ENCODE measurements at regions not wholly inside any gene's neighbourhood (a gene's known extent, or its start where the extent isn't known, plus 50 kb on each side); places are given as distances from the start of the nearest gene placed in this dataset.
"Not testable (repeated sequence)": the region's sequence is repeated elsewhere in the genome, so short reads cannot be mapped to it uniquely, and the experiment has no call there.

DNA sequence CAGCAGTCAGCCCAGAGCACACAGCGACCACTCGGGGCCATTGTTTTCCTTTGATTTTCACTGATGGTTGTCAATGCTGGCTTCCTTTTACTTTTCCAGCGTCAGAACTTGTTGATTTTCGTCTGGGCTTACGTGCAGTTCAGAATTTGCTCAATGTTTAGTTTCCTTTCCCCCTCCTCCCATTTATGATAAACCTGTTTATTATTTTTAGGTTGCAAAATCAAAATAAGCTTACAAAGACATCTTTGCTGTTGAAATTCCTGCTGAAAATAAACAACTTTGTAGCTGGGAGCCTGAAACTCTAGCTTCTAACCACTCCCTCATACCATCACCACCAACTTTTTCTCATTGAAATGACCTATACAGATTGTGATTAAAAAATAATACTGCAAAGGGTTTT is 83.1 kb upstream of the LYZL1 start:
- Mint-ChIP-seq H3K4me1 (no peaks in the 10 kb centered on the region), H3K36me3 (no peaks in the 10 kb centered on the region), H3K27me3 (peaks cover 5 to 23% of the 10 kb centered on the region in 2 donors), H3K27ac (no peak overlapping the region), H3K4me3 (no peak overlapping the region), H3K9me3 (peaks cover 4 to 7% of the 10 kb centered on the region in 2 donors)
- DNase-seq (no peak), ATAC-seq (replicated peaks) (no peak)

DNA sequence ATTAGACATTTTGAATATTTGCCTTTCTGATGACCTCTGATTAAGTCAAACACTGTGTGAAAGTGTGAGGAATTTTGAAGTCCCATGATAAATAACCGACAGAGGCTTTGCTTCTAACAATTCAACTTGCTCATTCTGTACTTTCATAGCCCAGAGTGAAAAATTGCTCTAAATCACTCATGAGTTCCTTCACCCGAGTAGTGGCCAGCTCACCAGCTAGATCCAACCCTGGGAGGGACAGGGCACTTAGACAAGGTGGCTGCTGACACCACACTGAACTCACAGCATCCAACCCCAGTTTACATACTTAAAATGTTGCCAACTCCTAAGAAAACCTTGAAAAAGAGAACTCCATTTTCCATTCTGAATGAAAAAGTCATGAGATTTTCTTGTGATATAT is 80.0 kb upstream of the LYZL1 start:
- H3K27ac Mint-ChIP-seq = no peak overlapping the region
- no peaks in the 10 kb centered on the region for H3K27me3 Mint-ChIP-seq
- H3K4me3 Mint-ChIP-seq = no peak overlapping the region
- ATAC-seq (replicated peaks) = no peak
- H3K36me3 Mint-ChIP-seq = no peaks in the 10 kb centered on the region
- peaks cover 7% of the 10 kb centered on the region in 2 donors for H3K9me3 Mint-ChIP-seq
- DNase-seq = no peak
- H3K4me1 Mint-ChIP-seq = no peaks in the 10 kb centered on the region

DNA sequence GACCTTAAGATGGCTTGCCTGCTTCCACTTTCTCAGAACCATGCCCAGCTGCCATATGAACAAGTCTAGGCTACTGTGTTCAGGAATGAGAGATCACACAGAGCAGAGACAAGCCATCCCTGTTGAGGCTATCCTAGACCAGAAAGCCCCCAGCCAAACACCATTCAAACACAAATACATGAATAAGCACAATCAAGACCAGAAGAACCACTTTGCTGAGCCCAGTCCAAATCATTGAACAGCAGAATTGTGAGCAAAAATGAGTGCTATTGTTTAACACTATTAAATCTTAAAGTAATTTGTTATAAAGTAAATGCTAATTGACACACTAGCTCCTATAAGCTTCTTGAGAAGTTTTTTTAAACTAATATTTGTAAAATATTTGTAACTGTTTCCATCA is 79.0 kb upstream of the LYZL1 start:
- no peak overlapping the region for H3K4me3 Mint-ChIP-seq
- H3K27me3 Mint-ChIP-seq = no peaks in the 10 kb centered on the region
- no peak overlapping the region for H3K27ac Mint-ChIP-seq
- peaks cover 7% of the 10 kb centered on the region in 2 donors for H3K9me3 Mint-ChIP-seq
- H3K36me3 Mint-ChIP-seq = no peaks in the 10 kb centered on the region
- DNase-seq (no peak), ATAC-seq (replicated peaks) (no peak)
- no peaks in the 10 kb centered on the region for H3K4me1 Mint-ChIP-seq

DNA sequence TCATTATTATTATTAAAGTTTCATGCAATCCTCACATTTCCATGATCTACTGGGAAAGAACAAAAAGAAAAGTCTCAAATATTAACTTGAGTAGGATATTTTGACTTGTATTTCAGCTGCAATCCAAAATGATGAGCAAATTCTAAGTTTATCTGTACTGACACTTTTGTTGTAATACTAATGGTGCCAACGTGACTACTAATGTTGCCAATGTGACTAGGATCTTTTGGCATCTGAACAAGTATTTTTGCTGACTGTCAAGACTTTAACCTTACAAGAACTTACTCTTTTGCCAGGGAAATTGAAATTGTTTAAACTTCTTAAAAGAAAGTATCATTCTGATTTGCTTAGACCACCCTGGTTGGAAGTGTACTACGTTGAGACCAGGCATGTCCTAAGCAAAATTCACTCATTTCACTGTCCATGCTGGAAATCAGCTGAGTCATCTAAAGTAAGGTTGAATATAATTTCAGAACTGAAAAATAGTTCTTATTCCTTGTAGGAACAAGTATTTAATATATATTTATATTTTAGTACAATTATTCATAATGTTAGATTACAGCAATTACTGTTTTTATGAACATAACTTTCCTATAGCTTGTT is 78.5 kb upstream of the LYZL1 start:
- no peak for DNase-seq
- ATAC-seq (replicated peaks) = no peak
- no peaks in the 10 kb centered on the region for H3K36me3 Mint-ChIP-seq
- H3K4me1 Mint-ChIP-seq = no peaks in the 10 kb centered on the region
- no peak overlapping the region for H3K4me3 Mint-ChIP-seq
- no peak overlapping the region for H3K27ac Mint-ChIP-seq
- H3K9me3 Mint-ChIP-seq = peaks cover 7% of the 10 kb centered on the region in 2 donors
- H3K27me3 Mint-ChIP-seq = no peaks in the 10 kb centered on the region

DNA sequence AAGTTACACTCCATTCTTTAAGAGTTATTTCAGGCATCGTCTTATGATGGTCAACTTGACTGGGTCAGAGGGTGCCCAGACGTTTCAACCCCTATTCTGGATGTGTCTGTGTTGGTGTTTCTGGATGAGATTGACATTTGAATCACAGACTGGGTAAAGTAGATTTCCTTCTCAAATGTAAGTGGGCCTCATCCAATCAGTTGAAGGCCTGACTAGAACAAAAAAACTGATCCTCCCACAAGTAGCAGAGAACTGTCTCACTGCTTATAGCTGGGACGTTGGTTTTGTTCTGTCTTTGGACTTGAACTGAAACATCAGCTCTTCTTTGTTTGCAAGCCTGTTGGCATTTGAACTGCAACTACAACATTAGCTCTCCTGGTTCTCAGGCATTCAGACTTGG is 76.3 kb upstream of the LYZL1 start:
- Mint-ChIP-seq H3K4me1 (no peaks in the 10 kb centered on the region), H3K27me3 (no peaks in the 10 kb centered on the region), H3K36me3 (no peaks in the 10 kb centered on the region), H3K9me3 (peaks cover 7 to 8% of the 10 kb centered on the region in 2 donors), H3K27ac (no peak overlapping the region), H3K4me3 (no peak overlapping the region)
- ATAC-seq (replicated peaks) (no peak), DNase-seq (no peak)

DNA sequence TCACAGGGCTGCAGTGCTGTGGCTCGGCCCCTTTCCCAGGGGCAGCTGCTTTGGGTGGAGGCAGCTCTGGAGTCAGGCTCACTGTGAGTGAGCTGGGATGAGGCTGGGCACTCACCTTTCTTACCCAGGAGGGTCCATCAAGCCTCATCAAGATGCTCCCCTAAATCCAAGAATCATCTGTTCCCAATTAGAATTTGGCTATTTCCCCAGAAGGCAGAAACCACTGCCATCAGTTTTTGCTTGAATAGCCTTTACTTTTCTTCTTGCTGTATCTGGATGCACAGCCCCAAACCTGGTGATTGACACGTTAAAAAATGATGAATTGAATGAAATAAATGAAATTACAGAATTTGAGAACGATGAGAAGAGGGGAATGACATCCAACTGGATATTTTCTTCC is 74.3 kb upstream of the LYZL1 start:
- no peaks in the 10 kb centered on the region for H3K4me1 Mint-ChIP-seq
- no peaks in the 10 kb centered on the region for H3K36me3 Mint-ChIP-seq
- no peak for ATAC-seq (replicated peaks)
- no peak overlapping the region for H3K27ac Mint-ChIP-seq
- peaks cover 4 to 7% of the 10 kb centered on the region in 2 donors for H3K9me3 Mint-ChIP-seq
- no peaks in the 10 kb centered on the region for H3K27me3 Mint-ChIP-seq
- H3K4me3 Mint-ChIP-seq = no peak overlapping the region
- DNase-seq = no peak

DNA sequence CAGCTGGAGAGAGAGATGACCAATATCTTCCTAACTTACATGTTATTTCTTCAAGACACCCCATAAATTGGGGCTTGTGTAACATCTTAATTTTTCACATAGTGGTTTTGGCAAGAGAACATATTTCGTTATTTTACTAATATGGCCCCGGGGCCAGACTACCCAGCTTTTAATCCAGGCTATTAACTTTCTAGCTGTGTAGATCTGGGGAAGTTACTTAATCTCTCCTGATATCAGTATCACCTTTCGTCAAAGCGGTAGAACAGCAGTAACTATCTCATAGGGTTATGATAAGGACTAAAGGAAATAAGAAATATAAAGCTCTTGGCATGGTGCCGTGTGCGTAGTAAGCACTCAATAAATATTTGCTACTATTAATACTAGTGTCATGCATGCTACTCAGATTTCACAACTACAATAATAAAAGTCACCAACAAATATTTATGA is 71.6 kb upstream of the LYZL1 start:
- Mint-ChIP-seq H3K36me3 (no peaks in the 10 kb centered on the region), H3K9me3 (peaks cover 0 to 3% of the 10 kb centered on the region in 2 donors), H3K27me3 (no peaks in the 10 kb centered on the region), H3K4me3 (no peak overlapping the region), H3K4me1 (no peaks in the 10 kb centered on the region), H3K27ac (no peak overlapping the region)
- ATAC-seq (replicated peaks) (no peak), DNase-seq (no peak)

DNA sequence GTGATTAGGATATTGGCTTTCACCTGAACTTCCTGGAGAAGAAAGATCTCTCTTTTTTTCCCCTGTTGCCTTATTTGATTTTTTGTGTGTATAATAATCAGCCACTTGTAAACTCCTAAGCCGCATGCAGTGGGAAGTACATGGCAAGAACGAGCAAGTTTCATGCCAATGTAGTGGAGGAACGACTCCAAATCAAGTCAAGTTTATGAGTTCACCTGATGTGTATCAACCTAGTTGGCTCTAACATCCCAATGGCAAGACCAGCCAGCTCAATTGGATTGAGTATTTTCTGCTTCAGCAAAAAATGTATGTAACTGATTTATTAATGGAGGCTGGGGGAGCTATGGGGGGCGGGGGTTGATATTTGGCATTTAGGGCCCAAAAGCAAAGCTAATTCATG is 65.5 kb upstream of the LYZL1 start:
- H3K4me1 Mint-ChIP-seq = no peaks in the 10 kb centered on the region
- no peak overlapping the region for H3K27ac Mint-ChIP-seq
- H3K27me3 Mint-ChIP-seq = no peaks in the 10 kb centered on the region
- no peak for ATAC-seq (replicated peaks)
- no peak for DNase-seq
- no peak overlapping the region for H3K4me3 Mint-ChIP-seq
- no peaks in the 10 kb centered on the region for H3K9me3 Mint-ChIP-seq
- no peaks in the 10 kb centered on the region for H3K36me3 Mint-ChIP-seq

DNA sequence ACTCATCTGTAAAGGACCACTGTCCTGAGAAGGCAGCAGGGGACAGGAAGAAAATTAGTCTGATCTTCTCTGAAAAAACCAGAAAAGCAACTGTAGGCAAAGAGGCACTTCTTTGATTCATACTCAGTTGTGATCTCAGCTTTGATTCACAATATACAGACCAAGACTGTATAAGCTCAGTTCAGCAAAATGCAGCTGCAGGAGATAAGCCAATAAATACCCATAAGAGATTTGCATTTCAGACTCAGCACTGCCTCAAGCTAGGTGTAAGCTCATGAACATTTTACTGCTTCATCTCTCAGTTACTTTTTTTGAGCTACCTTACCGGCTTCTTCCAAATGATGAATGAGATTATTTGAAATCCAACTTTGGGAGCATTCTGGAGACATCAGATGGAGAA is 64.2 kb upstream of the LYZL1 start:
- Mint-ChIP-seq H3K9me3 (peaks cover 0 to 2% of the 10 kb centered on the region in 2 donors), H3K36me3 (no peaks in the 10 kb centered on the region), H3K27me3 (peaks cover 0 to 4% of the 10 kb centered on the region in 2 donors), H3K27ac (no peak overlapping the region), H3K4me1 (no peaks in the 10 kb centered on the region), H3K4me3 (no peak overlapping the region)
- DNase-seq (no peak), ATAC-seq (replicated peaks) (no peak)

DNA sequence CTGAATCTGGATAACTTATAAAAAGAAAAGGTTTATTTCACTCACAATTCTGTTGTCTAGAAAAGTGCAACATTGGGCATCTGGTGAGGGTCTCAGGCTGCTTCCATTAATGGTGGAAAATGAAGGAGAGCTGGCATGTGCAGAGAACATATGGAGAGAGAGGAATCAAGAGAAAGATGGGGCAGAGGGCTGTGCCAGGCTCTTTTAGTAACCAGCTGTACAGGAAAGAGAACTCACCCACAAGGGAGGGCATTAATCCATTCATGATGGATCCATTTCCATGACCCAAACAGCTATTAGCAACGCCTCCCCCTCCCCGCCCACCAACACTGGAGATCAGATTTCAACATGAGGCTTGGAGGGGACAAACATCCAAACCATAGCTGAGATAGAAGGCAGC is 61.7 kb upstream of the LYZL1 start:
- no peak for DNase-seq
- peaks cover 0 to 3% of the 10 kb centered on the region in 2 donors for H3K9me3 Mint-ChIP-seq
- no peak overlapping the region for H3K27ac Mint-ChIP-seq
- H3K36me3 Mint-ChIP-seq = no peaks in the 10 kb centered on the region
- H3K4me1 Mint-ChIP-seq = no peaks in the 10 kb centered on the region
- H3K4me3 Mint-ChIP-seq = no peak overlapping the region
- no peak for ATAC-seq (replicated peaks)
- peaks cover 4 to 9% of the 10 kb centered on the region in 2 donors for H3K27me3 Mint-ChIP-seq

DNA sequence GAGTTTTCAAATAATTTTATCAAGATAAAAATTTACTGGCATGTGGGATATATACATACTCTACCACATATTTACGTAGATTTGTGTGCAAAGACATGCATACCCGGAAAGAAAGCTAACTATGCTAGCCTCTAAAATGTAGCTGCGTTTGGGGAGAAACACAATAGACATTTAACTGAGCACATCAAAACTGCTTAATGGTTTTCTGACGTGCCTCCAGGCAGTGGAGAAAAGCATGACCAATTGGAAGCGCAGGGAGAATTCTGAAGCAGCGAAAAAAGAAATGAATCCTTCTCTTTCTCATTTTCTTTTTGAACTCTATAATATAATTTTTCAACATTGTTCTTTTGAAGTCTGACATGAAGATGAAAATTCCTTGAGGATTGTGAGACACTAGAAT is 60.3 kb upstream of the LYZL1 start:
- H3K9me3 Mint-ChIP-seq = peaks cover 0 to 3% of the 10 kb centered on the region in 2 donors
- no peaks in the 10 kb centered on the region for H3K4me1 Mint-ChIP-seq
- H3K27me3 Mint-ChIP-seq = peaks cover 4 to 9% of the 10 kb centered on the region in 2 donors
- DNase-seq (no peak), ATAC-seq (replicated peaks) (no peak)
- H3K36me3 Mint-ChIP-seq = no peaks in the 10 kb centered on the region
- H3K4me3 Mint-ChIP-seq = no peak overlapping the region
- H3K27ac Mint-ChIP-seq = no peak overlapping the region

DNA sequence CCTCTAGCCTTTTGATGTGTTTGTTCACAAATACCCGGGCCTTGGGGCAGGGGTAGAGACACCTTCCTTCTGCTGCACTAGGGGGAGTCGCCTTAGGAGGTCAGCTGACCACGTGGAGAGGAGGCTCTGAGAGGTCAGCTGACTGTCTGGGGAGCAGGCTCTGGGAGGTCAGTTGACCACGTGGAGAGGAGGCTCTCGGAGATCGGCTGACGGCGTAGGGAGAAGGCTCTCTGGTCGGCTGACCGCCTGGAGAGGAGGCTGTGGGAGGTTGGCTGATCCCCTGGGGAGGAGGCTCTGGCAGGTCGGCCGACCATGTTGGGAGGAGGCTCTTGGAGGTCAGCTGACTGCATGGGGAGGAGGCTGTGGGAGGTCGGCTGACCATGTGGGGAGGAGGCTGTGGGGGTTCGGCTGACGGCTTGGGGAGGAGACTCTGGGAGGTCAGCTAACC is 59.6 kb upstream of the LYZL1 start:
- H3K9me3 Mint-ChIP-seq = peaks cover 0 to 3% of the 10 kb centered on the region in 2 donors
- H3K4me3 Mint-ChIP-seq = no peak overlapping the region
- no peaks in the 10 kb centered on the region for H3K36me3 Mint-ChIP-seq
- H3K4me1 Mint-ChIP-seq = no peaks in the 10 kb centered on the region
- H3K27me3 Mint-ChIP-seq = peaks cover 4 to 9% of the 10 kb centered on the region in 2 donors
- no peak for ATAC-seq (replicated peaks)
- no peak for DNase-seq
- no peak overlapping the region for H3K27ac Mint-ChIP-seq

DNA sequence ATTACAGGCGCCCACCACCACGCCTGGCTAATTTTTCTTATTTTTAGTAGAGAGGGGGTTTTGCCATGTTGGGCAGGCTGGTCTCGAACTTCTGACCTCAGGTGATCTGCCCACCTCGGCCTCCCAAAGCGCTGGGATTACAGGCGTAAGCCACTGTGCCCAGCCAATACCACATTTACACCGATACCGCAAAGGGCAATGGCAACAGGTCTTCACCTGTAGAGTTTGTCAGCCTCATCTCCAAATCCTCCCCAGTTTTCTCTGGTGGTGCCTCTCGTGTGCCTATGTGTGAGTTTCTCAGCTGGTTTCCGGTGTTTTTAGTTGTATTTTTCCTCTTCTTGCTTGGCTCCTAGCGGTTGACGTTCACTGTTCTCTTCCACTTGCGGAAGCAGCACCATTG is 52.0 kb upstream of the LYZL1 start:
- not testable (repeated sequence) for H3K4me1 Mint-ChIP-seq; H3K27ac Mint-ChIP-seq; H3K4me3 Mint-ChIP-seq; DNase-seq; H3K36me3 Mint-ChIP-seq; H3K27me3 Mint-ChIP-seq; H3K9me3 Mint-ChIP-seq; ATAC-seq (replicated peaks)

DNA sequence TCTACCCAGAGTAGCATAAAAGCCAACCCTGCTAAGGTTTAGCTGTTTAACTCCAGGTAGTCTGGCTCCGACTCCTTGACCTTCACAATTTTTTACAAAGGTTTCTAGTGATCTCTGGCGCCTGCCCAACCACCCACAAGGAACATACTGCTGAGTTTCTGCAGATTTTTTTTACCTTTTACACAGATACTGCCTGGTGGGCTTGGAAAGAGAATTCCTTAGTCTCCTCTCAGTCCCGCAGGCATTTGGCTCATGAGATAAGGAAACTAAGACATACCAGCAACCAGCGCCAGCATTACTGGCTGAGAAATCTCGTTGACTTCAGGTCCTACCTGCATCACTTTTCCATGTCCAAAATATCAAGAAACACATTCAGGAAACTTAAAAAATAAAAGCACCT is 51.1 kb upstream of the LYZL1 start:
- Mint-ChIP-seq H3K27me3 (peaks cover 0 to 9% of the 10 kb centered on the region in 2 donors), H3K36me3 (no peaks in the 10 kb centered on the region), H3K4me1 (no peaks in the 10 kb centered on the region), H3K9me3 (no peaks in the 10 kb centered on the region), H3K4me3 (no peak overlapping the region), H3K27ac (no peak overlapping the region)
- DNase-seq (no peak), ATAC-seq (replicated peaks) (no peak)

DNA sequence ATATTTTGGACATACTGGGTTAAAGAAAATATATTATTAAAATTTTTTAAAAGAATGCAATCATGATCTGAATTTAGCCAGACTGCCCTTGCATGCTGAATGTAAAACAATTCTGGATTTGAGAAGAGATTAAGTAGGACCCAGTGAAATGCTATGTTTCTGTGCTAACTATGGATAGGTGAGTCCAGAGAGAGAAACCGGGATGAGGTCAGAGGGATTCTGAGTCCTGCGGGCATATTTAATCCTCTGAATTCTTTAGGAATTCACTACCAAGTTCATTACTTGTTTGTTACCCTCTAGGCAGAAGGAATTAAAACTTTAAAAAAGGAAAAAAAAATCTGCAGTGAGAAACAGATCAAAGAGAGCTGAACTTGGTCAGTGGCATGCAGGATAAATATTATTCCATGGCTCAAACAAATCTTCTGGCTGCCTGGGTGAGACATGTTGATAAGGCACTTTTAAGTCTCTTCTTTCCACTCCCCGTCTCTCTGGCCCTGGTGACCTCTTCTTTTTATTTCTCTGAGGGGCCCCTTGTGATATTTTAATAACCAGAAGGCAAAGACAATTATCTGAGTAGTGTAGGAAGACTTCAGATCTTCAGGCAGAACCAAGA is 50.2 kb upstream of the LYZL1 start:
- ATAC-seq (replicated peaks) = no peak
- Mint-ChIP-seq H3K27ac (no peak overlapping the region), H3K9me3 (no peaks in the 10 kb centered on the region), H3K36me3 (no peaks in the 10 kb centered on the region), H3K4me1 (no peaks in the 10 kb centered on the region), H3K4me3 (no peak overlapping the region), H3K27me3 (peaks cover 0 to 9% of the 10 kb centered on the region in 2 donors)
- no peak for DNase-seq
